Esophagus muscularis mucosa (tissue), 4 donors: ENCODE measurements at regions not wholly inside any gene's neighbourhood (a gene's known extent, or its start where the extent isn't known, plus 50 kb on each side); places are given as distances from the start of the nearest gene placed in this dataset.

Experiments
- EP300 ChIP-seq: sonication (generic); formaldehyde crosslinking; IDR thresholded peaks from one replicate; pipeline ENCODE4 v1.6.1; 2017; ENCODE audit warnings: antibody characterized with exemption
- POLR2A ChIP-seq: fragments of 450-650 bp; IDR thresholded peaks from one replicate; pipeline ENCODE4 v1.6.1; 2017; ENCODE audit warnings: antibody characterized with exemption, moderate library complexity, mild to moderate bottlenecking, low read depth
- TF ChIP-seq, protein P1 (sequence below), 3 experiments: fragments of 200-600 bp in 2 of 3; fragments of 450-650 bp in 1 of 3; sonication (generic) in 2 of 3; IDR thresholded peaks; one replicate each; pipeline ENCODE4 v1.5.1; 2017 to 2019; ENCODE audit warnings: antibody characterized with exemption in 3 of 3, mild to moderate bottlenecking in 2 of 3, moderate library complexity in 1 of 3

DNA sequence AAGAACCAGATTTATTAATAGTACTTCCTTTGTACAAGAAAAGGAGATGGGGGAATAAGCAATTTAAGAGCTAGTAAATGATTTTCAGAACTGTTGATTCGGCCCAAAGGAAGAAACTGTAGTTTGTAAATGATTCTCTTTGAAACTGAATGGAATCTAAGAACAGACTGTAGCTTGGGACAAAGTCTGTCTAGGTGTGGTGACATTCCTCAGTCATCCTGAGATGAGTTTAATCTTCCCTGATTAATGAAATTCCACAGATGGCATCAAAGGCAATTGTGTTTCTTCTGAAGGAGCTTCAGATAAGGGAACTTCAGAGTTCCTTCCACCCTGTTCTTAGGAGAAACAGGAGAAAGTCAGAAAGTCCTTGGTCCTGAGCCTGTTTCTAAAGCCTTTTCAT, 2095.9 kb downstream of the LRRC4C start:
- TF ChIP-seq, protein P1, sequence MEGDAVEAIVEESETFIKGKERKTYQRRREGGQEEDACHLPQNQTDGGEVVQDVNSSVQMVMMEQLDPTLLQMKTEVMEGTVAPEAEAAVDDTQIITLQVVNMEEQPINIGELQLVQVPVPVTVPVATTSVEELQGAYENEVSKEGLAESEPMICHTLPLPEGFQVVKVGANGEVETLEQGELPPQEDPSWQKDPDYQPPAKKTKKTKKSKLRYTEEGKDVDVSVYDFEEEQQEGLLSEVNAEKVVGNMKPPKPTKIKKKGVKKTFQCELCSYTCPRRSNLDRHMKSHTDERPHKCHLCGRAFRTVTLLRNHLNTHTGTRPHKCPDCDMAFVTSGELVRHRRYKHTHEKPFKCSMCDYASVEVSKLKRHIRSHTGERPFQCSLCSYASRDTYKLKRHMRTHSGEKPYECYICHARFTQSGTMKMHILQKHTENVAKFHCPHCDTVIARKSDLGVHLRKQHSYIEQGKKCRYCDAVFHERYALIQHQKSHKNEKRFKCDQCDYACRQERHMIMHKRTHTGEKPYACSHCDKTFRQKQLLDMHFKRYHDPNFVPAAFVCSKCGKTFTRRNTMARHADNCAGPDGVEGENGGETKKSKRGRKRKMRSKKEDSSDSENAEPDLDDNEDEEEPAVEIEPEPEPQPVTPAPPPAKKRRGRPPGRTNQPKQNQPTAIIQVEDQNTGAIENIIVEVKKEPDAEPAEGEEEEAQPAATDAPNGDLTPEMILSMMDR (IDR thresholded peaks at IDR 0.05) = no peak
- TF ChIP-seq EP300 = no peak
- no peak for TF ChIP-seq POLR2A
